HG03097 (cell line): ENCODE measurements at regions not wholly inside any gene's neighbourhood (a gene's known extent, or its start where the extent isn't known, plus 50 kb on each side); places are given as distances from the start of the nearest gene placed in this dataset.
"Not testable (repeated sequence)": the region's sequence is repeated elsewhere in the genome, so short reads cannot be mapped to it uniquely, and the experiment has no call there.

Experiments
- ATAC-seq: cut with Tn5 transposase; IDR thresholded peaks from one replicate; pipeline ENCODE4 v1.9.1; 2021; ENCODE audit not compliant: unreplicated experiment, low FRiP score

DNA sequence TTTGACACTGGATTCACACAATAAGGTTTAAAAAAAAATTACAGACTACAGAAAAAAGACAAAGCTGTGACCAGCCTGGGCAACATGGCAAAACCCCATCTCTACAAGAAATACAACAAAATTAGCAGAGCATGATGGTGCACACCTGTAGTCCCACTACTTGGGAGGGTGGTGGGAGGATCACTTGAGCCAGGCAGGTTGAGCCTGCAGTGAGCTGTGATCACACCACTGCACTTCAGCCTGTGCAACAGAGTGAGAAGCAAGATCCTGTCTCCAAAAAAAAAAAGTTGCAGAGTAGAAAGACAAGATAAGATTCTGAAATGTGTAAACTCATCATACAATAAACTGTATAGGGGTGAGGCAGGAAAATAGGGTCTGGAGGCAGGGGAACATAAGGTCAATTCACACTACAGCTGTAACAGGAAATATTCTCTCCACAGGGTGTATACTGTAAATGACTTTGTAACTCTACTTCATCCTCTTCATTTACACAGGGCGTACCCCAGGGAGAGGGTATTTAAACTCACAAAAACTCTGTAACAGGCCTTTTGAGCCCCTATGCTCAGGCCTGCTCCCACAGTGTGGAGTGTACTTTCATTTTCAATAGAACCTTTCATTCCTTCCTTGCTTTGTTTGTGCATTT is 112.6 kb upstream of the MAPK10 start:
- no peak for ATAC-seq

DNA sequence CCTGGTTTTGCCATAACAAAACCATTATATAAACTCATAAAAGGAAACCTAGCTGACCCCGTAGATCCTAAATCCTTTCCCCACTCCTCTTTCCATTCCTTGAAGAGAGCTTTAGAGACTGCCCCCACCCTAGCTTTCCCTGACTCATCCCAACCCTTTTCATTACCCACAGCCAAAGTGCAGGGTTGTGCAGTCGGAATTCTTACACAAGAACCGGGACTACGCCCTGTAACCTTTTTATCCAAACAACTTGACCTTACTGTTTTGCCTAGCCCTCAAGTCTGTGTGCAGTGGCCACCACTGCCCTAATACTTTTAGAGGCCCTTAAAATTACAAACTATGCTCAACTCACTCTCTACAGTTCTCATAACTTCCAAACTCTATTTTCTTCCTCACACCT is 116.0 kb upstream of the PTPN13 start:
- not testable (repeated sequence) for ATAC-seq

DNA sequence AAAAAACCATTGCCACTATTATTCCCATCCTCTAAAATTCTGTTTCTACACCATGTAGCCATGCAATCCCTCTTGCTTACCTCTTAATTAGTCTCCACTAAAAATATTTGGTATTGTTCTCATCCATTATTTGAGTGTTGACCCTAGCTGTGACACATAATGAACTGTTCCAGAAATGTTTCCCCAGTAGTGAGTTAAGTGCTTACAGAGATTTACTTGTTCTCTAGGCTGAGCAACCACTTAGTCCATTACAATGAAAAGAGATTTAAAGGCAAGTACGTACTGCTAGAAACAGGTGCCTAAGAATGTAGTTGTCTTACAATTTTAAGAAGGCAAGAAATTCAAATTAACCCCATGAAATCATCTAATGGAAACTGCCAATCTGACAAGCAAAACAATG is 112.7 kb upstream of the PTPN13 start:
- no peak for ATAC-seq

DNA sequence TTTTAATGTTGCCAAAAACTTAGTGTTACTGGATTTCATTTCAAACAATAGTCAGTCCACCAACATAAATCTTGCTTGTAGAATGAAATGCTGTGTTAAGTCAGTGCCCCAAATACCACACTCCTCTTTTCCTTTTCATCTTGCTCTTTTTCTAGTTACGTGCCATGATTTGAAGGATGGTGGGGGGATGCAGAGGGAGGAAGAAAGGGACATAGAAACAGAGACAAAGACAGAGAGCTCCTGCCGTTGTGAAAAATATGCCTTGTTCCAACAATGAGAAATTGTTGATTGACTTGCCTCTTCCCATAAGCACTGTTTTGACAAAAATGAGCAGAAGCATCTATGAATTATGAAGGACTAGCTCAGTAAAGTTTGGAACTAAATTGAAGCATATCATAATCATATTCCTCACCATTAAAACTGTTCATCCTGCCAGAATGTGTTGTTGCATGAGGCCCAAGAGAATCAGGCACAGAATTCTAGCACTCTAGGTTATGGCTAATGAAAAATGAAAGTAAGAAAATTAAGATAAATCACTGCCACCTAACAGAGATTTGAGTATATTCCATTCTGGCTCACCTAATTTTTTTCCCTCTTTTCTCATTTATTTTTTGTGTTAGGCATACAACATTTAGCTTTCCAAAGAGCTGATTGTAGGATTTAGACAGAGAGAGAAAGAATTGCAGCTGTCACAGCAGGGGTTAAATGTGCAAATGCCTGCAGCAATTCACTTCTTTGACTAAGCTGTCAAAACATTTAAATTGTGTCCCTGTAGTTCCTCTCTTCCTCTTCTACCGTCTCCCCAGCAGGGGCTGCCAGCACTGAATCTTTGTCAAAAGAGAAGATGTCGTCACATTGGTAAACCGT is 111.6 kb upstream of the PTPN13 start:
- no peak for ATAC-seq

DNA sequence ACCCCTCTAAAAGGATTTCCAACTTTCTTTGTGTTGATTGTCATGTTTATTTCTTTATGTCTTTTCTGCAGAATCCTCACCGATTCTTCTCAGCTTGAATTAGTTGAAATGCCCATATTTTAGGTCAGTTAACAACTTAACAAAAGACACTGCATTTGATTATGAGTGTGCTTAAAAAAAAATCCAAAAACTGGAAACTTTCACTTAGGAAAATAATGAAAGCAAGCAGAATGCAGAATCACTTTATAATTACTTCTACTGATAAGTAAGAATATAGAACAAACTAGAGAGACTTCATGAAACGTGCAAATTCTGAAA is 111.0 kb upstream of the PTPN13 start:
- no peak for ATAC-seq

DNA sequence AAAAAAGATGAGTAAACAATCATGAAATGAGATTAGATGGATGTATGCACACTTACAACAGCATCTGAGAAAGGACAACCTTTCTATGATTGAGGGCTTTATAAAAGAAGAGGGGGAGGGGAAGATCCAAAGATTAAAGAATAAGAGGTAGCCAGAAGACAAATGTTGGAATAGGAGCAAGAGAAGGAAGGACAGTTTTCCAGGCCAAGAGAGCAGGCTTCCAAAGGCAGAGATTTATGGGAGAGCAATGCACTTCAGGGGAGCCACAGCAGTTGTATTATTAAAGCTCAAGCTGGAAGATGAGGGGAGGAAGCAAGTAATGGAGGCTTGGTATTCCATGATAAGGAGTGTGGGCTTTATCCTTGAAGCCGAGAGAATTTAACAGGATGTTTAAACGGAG is 110.3 kb upstream of the PTPN13 start:
- ATAC-seq: no peak

DNA sequence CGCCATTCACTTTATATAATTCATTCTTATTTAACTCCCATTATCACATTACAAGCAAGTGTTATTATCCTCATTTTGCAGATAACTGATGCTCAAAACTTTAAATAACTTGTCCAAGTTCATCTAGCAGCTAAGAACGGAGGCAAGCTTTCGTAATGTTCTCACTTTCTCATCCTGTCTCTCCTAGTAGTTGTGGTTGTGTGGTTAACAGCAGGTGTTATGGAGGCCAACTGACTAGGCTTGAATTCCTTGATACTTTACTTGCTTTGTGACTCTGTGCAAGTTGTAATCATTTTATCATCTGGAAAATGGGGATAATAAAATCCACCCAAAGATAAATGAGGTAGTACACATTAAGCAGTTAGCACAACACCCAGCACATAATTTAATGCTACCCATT is 109.9 kb upstream of the PTPN13 start:
- ATAC-seq: no peak

DNA sequence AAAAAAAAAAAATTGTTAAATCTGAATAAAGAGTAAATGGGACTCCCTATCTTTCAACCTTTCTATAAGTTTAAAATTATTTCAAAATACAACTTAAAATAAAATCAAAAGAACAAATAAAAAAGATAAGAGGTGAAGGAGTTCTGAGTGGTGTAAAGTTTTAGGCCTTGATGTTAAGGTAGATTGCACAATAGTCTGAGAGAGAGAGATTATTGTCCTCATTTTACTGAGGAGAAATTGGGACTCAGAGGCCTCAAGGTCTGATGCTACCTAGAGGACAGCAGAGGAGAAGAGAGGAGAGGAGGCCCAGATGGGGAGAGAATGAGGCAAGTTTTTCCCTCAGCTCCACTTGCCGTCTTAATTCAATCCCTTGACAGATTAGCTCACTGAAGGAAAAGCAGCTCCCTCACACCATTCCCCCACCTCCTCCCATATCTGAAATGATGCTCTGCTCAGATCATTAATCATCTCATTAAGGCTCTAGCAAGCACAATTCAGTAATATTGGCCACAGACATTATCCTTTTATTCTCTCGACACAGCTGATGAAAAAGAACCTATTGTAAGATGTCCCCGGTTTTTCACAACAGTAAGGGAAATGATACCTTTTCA is 106.3 kb upstream of the PTPN13 start:
- ATAC-seq: no peak

DNA sequence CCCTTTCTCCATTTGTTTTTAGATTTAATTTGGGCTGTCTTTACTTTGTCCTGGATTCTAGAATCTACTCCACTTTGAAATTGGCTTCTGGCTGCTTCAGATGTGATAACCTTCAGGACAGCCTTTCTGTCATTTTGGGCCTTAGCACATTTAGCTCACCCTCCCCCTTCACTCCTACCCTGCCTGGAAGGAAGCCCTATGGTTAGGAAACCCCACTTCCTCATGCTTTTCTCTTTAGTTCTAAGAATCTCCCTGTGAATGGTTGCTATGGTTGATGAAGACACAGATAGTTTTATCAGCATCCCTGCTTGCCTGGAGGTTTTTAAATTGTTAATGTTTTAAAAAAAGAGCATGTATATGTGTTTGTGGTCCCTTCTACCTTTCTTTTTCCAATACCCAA is 100.7 kb upstream of the PTPN13 start:
- ATAC-seq: no peak

DNA sequence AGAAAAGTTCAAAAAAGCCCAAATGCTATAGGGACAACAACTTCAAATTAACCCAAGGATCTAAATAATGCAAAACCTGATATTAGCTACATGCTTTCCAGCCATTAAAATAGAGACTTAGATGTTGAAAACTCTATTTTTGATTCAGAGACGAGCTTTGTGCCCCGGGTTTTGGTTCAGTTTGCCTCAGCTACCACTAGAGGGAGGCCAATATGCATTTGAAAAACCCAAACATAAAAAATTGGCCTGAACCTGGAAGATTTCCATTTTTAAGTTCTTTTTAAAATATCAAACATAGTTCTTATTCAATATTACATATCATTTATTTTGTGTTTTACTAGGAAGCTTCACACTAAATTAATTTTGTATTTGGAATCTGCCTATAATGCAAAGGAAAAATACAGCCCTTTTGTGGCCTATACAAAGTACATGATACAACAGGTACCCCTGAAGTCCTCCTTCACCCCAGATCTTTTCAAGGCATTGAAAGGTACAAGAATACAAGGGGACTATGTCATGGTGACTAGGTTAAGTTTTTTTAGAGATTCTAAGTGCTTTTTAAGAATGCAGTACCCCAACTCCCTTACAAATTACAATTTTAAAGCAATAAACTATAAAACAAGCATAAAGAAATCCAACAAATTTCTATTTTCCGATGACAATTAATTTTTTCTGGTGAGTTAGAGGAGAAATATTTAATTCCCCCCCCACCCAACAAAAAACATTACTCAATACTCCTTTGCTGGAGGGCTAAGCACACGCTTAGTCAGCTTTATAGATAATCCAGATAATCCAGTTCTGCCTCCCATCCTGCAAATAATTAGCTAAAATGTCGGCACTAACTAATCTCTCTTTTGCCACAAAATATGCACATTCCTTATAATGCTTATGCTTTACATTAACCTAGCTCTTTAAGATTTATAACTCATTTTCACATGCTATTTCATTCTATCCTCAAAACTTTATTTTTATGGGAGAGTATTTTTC is 97.7 kb upstream of the PTPN13 start:
- ATAC-seq: no peak

DNA sequence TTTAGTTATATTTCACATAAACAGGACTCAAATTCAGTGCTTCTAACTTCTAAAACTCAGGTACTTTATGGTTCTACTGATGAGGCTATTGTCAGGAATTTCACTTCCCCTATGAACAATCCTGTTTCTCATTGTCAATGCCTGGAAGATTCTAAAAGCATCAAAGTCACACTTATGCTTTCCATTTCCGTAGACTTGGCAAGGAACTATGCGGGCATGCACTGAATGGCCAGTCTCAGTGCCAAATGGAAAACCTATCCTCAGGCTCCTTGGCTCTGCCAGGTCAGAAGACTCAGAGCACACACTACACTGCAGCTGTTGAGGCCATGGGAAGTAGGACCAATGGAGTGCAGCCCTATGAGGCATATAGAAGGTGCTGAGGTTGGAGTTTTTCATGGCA is 97.0 kb upstream of the PTPN13 start:
- ATAC-seq: no peak

DNA sequence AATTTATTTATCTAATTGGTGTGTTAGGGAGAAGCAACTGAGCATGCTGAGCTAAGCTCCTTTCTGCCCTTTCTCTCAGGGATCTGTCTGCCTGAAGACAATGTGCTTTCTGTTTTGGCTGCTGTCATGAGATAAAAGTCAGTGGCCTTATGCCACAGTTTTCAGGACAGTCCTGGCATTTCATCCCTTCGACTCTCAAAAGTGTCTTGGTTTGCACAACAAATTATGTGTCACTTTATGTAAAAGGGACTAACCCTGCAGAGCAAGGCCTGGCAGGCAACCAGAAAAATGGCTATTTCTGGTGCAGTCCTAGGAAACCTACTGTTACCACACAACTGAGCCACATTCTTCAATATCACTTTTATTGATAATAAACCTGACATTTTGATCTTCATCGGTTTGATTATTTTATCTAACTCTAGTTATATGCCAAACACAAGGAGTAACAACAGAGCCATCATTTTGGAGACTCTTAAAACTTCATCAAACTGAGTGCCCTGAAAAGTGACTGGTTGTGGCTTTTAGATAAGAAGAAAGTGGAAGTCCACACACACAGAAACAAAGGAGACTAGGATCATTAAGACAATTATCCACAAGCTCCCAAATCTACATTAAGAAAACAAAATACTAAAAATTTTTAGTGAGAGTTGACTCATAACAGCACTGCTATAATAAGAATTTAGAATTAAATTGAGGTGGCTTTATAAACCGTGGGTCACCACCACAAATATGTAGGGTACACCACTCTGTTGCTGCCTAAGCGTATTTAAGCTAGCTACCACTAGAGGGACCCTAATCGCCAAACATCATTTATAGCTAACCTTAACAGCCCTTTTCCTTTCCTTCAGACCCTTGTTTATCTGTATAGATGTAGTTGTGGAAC is 95.9 kb upstream of the PTPN13 start:
- peak; percentile 88 for ATAC-seq

DNA sequence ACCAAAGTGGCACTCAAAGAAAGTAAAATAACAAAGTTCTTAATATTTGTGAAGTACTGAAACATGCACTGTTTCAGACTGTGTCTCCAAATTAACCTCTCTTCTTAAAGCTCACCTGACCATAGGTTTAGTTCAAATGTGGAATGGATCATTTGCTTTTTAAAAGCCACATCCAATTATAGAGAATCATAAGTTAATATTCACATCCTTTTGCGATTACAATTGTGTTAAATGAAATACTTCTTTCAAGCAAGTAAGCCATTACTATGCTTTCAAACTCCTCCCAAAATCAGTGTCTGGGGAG is 95.3 kb upstream of the PTPN13 start:
- ATAC-seq: no peak

DNA sequence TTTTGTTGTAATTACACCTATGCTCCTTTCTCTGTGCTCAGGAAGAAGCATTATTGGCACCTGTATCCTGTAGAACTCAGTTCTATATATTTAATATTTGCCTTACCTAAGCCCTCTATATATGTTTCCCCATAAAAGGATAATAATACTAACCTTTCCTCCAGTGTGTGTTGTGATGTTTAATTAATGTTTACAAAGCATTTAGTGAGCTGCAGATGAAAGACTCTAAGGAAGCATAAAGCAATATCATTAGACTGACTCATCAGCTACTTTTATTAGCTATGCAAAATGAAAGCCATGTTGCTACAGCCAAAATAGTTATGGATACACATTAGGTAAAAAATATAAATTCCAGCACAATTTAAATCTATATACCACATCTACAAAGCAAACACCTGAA is 93.6 kb upstream of the PTPN13 start:
- no peak for ATAC-seq

DNA sequence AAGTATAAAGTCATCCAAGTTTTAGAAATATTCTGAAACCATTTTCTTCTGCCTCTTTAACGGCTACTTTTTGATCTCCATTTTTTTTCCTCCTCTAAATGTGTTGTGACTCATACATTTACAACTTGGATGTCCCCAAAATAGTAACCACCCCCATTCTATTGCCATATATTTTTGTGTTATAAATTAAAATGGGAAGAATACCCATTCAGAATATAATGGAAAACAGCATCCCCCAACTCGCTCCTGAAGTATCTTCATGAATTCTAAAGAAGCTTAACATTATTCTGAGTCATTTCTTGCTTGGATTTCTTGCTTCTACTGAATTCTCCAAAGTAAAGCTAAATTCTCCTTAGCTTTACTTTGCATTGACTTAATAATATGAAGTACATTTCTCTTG is 92.0 kb upstream of the PTPN13 start:
- no peak for ATAC-seq

DNA sequence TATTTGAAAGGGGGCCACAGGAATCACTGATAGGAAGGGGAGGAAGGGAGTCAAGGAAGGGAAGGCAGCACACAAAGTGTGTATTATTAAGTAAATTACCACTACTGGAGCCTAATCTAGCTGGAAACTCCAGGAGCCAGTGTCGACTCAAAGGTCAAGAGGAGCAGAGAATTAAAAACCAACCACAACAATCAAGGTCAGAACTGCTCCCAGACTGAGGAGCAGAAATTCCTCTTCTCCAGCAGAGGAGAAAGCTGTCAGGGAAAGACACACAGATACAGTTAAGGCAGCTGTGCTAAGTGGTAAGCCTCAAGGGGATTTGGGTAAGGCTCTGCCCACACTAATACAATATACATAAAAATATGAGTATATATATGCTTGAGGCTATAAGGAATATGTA is 87.5 kb upstream of the PTPN13 start:
- no peak for ATAC-seq

DNA sequence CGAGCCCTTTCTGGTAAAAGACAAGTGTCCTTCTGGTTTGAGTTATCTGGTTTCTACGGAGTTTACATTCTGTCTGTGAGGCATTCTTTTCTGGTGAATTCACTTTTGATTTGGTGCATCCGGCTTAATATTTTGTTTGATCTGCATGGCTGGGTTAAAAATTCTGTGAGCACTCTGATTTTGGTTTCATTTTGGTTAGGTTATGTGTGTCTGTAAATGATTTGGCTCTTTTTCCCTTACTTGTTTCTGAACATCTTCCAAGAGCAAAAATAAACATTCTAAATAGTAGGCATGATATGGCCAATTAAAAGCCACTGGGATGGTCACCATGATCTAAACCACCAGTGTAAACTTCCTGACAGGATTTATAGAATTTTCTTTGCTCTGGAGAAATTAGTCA is 85.7 kb upstream of the PTPN13 start:
- ATAC-seq: no peak

DNA sequence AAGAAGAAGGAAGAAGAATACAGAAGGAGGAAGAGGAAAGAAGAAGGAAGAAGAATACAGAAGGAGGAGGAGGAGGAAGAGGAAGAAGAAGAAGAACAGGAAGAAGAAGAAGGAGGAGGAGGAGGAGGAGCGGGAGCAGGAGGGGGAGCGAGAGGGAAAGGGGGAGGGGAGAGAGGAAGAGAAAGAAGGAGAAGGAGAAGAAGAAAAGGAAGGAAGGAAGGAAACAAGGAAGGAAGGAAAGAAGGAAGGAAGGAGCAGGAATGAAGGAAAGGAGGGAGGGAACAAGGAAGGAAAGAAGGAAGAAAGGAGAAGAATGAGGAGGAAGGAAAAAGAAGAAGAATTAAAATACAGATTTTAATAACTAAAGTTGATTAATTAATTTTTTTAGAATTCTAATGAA is 82.5 kb upstream of the PTPN13 start:
- ATAC-seq: no peak

DNA sequence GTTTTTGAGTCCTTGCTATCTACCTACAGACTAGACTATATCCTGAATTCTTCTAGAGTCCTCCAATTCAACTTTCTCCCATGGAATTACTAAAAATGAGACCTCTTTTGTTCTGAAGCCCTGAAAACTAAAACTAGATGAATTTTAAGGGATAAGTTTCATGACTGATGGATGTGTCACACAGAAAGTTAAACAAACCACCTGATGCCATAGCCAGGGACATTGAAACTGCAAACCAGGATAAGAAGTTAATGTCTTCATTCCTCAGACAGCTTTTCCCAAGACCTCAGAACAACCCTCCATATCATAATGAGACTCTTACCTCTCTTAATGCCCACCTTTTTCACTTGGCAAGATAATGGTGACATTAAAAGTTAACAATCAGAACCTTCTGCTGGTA is 81.5 kb upstream of the PTPN13 start:
- no peak for ATAC-seq

DNA sequence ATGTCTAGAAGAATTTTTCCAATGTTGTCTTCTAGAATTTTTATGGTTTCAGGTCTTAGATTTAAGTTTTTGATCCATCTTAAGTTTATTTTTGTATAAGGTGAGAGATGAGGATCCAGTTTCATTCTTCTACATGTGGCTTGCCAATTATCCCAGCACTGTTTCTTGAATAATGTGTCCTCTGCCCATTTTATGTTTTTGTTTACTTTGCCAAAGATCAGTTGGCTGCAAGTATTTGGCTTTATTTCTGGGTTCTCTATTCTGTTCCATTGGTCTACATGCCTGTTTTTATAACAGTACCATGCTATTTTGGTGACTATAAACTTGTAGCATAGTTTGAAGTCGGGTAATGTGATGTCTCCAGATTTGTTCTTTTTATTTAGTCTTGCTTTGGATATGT is 78.2 kb upstream of the PTPN13 start:
- ATAC-seq: not testable (repeated sequence)
